Lower leg skin (tissue), 3 donors: ENCODE measurements at regions not wholly inside any gene's neighbourhood (a gene's known extent, or its start where the extent isn't known, plus 50 kb on each side); places are given as distances from the start of the nearest gene placed in this dataset.

Experiments used
- CTCF ChIP-seq, 3 donors: fragments of 450-650 bp; IDR thresholded peaks; one replicate each; pipeline ENCODE4 v1.5.1; 2016; ENCODE audit warnings: antibody characterized with exemption in 3 of 3, mild to moderate bottlenecking in 3 of 3, moderate library complexity in 2 of 3
- POLR2A ChIP-seq, 2 donors: fragments of 450-650 bp; IDR thresholded peaks; one replicate each; pipeline ENCODE4 v1.6.1; 2016 to 2017; ENCODE audit warnings: antibody characterized with exemption in 2 of 2, mild to moderate bottlenecking in 1 of 2, moderate library complexity in 1 of 2

- TF ChIP-seq CTCF (IDR thresholded peaks at IDR 0.05): no peak
- no peak for TF ChIP-seq POLR2A (IDR thresholded peaks at IDR 0.05)
Observed at GRCh38 chr15:69854521-69855181, 243.1 kb downstream of the TLE3 start.
